NCI-H446 treated with DMSO at 0.1 percent for 48 hours (cell line): ENCODE measurements at regions not wholly inside any gene's neighbourhood (a gene's known extent, or its start where the extent isn't known, plus 50 kb on each side); places are given as distances from the start of the nearest gene placed in this dataset.

Experiments used
- DNase-seq: peaks from one replicate; lab custom pipeline; 2025; lab: John Stamatoyannopoulos, UW

DNA sequence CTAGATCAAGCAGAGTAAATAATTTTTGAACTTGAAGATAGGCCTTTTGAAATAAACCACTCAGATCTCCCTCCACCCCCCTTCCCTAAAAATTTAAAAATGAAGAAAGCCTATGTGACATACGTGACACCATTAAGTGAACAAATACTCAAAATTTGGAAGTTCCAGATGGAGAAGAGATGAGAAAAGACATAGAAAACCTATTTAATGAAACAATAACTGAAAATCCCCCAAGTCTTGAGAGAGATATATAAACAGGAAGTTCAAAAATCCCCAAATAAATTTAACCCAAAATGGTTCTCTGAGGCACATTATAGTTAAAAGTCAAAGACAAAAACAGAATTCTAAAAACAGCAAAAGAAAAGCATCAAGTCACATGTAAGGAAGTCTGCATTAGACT lies 428.6 kb downstream of the PSAT1 start:
- DNase-seq = no peak

DNA sequence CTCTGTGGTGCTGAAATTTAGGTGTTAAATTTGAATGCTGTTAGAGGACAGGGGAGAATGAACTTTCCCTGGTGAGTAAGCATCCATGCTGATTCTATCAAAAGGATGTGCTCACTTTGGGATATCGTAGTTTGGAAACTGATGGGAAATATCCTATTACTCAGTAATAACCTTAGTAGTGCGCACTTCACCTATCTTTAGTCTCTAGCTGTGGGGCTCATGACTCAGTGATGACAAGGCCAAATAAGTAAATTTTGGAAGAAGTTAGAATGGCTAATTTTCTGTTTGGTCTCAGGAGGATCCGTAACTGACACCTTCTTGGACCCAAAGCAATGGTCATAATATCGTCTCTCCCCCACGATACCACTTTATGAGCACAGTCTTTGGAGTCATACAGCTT lies 448.4 kb downstream of the PSAT1 start:
- no peak for DNase-seq

DNA sequence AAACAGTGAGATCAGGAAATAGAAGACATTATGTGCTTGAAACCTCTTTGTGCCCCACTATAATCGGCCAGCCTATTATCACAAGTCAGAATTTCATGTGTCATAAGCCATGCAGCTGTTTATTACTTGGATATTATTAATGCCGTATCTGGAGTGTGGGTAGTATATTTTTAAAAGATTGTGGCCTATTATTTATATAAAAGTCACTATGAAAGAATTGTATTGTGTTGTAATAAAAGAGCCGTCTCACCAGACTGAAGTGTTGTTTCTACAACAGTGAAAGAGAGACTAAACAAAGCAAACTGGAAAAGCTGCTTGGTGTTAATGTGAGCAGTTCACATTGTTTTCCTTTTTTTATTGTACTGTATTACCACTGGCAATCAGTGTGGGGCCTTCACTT lies 449.1 kb downstream of the PSAT1 start:
- DNase-seq = no peak

DNA sequence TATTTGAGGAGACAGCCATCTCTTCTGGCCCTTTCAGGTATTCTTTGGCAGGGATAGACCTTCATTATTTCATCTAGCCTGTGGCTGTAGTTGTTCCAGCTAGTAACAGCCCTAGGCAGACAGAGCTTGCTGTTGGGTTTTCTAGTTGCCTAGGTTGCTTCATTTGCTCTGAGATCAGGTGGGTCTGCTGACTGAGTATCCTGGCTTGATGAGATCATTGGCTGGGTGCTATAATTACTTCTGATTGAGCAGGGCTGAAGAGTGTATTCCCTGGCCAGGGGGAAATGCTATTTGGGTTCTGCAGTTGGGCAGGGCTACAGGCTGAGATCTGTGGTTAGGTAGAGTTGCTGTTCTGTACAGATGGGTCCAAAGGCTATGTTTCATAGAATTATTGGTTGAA lies 456.1 kb downstream of the PSAT1 start:
- DNase-seq = no peak

DNA sequence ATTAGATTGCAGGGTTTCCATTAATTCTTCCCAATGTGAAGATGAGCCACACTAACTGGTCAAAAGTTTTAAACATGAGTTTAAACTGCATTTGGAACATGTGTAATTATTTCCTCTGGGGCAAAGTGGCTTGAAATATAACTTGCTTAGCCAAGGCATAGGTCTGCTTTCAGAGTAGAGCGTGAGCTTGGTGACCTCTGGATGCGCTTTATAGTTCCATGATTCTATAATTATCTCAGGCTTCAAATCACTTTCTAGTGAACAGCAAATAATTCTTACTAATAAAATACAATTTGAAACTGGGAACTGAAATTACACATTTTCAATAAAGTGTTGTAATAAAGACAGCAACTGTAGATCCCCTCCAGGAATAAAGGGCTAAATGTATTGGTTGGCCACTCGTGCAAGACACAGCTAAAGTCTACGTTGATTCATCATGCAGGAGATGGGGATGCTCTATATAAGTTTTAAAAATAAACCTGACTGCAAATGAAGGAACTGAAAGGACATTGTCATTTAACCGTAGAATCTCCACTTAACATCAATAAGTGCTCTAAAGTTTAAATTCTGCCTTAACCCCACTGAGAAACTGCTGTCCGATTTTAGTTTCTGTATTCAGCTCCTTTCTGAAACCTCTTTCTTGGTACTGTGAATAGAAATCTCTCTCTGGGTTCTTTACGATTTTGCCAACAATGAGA lies 460.0 kb downstream of the PSAT1 start:
- no peak for DNase-seq

DNA sequence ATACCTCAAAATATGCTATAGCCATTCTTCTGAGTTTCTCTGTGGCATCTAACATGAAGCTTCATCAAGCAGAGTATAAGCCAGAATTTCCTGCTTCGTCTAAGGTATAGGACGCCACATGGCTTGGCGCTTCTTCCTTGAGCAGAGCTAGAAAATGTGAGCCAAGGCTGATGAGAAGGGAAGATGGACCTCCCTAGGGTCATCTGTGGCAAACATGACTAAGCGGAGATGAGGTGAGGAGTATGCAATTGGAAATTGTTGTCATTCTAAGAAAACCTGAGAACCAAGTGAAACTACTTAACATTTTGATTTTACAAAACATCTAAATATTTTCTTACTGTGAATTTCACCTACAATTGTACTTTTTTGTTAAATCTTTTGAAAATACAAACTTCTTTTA lies 466.5 kb downstream of the PSAT1 start:
- no peak for DNase-seq

DNA sequence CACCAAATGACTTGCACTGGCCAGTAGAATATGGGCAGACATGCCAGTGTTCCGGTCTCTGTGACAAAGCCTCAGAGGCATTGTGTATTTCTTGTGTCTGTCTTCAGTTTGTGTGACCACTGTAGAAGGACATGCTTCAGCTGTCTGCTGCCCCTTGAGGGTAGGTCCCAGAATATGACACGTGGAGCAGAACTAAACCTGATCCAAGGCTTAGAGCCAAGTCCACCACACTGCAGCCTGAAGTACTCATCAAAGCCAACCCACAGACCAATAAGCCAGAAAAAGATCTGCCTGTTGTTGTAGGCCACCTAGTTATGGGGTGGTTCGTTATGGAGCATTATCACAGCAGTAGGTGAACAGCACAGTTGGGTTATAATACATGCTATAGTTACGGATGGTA lies 468.9 kb downstream of the PSAT1 start:
- DNase-seq = no peak

DNA sequence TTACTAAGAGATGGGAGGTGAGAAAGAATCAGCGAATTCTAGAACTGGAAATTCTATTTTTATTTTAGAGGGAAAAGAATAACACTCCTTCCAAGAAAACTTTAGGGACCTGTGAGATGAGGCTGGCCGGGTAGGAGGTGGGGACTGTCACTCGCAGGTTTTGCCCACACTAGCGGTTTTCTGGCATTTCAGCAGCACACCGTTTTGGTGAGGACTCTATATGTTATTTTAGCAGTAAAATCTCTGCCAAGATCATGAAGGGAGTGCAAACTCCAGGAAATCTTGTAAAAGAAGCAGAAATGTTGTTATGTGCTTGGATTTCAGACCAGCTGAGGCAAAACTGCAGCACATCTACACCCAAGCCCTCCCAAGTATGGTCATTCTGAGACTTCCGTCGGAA lies 470.6 kb downstream of the PSAT1 start:
- no peak for DNase-seq

DNA sequence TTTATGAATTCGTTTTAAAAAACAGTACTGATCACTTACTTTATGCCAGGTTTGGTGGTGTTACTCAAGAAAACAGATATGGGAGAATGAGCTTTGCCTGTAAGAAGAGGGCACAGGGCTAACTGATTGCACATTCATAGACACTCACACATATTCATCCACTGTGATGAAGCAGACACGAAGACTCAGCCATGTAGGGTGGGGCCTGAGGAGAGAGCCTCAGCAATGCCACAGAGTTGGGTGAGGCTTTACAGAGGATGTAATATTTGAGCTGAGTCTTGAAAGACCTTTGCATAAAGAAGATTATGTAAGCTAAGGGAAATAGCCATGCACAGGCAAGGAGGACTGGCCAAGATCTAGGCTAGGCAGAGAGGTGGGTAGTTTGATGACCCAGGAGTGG lies 472.8 kb downstream of the PSAT1 start:
- no peak for DNase-seq

DNA sequence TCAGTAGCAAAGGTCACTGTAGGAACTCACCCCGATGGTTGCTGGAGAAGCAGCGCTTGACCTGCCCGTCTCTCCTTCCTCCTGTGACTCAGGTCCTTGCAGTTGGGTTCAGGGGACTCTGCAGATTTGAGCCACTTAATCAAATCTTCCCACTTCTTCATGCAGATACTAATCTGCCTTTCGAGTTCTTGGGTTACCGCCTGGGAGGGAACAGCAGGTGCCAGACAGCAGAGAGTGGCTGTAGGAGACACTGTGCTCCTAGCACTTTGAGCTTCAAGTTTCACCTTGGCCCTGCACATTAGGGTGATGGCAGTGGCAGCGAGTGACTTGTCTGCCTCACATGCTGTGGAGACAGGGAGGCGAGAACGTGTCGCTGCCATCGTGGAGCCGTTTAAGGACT lies 478.3 kb downstream of the PSAT1 start:
- no peak for DNase-seq

DNA sequence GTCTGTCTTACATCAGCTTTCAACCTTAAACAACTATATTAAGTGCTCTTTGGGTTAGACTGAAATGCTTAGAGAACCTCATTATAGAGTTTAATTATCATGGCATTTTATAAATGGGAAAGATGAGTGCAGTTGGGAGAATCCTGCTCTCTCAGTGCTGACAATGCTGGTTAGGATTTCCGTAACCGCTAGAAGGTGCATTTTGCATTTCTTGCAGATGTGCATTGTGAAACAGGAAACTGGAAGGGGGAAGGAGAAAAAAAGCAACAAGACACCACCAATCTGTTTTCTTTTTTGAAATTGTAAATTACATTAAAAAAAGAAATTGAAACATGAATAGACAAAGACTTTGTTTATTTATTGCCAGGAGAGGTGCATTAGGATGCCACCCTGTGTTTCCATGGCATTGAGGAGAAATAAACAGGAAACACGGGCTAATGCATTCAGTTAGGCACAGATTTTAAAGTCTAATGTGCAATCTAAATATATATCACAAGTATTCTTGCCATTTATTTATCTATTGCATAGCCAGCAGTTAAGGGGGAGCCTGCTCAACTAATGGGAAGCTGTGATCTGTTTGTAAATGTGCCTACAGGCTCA lies 478.9 kb downstream of the PSAT1 start:
- no peak for DNase-seq

DNA sequence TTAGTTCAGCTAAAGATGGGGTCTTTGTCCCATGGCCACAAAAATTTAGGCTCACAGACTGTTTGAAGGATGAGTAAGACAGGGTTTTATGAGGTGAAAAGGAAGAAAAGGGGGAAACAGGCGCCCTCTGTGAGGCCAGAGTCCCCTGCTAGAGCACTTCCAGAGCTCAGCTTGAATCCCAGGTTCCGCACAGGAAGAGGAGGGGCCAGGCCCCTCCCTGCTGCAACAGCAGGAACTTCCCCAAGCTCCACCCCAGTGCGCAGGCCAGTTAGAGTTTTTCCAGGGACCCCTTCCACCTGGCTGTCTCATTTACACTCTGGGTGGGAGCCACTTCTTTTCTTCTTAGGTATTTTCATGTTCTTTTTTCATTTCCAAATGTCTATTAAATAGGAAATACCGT lies 480.8 kb downstream of the PSAT1 start:
- DNase-seq = no peak

DNA sequence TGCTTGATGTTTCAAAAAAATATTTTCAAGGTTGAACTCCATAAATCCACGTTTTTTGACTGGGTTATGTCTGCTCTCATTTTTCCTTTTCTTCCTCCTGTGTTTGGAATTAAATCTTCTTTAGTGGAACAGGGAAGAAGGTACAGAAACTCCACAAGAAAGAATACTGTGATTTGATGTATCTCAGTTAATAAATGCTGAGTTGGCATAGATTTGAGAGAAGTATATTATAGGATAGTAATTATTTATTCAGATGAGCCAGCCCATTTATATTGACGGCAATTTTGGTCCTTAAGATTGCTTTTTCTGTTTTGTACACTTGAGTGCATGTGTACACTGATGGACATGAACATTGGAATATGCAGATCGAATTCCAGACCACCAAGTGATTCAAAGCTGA lies 481.4 kb downstream of the PSAT1 start:
- no peak for DNase-seq

DNA sequence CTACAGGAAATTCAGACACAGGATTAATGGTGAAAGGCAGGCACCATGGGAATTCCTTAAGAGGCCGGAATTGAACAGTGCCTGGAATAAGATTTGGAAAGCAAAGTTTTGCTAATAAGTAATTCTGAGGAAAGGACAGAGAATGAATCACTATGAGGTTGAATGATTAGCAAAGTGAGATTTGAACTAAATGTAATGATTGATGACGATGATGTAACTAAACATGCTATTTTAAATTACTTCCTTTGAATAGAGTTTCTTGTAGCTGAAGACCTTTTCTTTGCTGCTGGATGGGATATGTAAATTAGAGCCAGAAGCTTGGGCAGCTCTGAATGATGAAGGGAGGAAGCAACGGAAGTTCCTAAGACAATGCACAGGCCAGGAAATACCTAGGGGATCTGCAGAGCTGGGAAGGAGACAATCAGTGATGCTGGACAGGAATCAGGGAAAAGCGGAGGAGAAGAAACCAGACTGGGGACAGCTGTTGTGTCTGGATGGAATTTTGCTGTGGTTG lies 482.0 kb downstream of the PSAT1 start:
- DNase-seq = no peak

DNA sequence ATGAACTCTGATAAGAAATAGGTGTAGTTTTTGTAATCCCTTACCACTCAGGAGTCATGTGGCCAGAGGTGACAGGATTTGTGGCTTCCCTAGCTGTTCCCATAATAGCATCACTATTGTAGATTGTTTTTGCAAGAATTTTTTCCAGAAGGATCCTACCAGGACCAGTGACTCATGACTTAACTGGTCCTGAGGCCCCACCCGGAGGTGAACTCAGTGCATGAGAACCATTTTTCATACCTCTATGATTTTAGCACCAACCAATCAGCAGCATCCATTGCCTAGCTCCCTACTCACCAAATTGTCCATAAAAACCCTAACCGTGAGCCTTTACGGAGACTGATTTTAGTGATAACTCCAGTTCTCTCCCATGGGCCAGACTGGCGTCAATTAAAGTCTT lies 484.8 kb downstream of the PSAT1 start:
- no peak for DNase-seq

DNA sequence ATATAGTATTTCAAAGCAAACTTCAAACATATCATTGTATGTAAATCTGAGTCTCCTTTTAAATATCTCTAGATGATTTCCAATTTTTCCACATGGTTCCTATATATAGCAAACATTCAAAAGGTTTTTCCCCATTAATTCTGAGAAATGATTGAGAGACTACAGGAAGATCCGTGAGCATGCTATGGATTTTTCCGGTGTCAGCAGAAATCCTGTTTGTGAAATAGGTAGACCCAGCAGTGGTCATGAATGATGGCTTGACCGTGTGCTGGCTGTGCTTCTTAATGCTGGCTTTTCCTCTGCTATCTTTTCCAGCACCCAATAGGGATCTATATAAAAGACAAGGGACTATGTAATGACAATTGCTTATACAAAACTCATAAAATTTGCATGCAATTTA lies 485.3 kb downstream of the PSAT1 start:
- DNase-seq = no peak

DNA sequence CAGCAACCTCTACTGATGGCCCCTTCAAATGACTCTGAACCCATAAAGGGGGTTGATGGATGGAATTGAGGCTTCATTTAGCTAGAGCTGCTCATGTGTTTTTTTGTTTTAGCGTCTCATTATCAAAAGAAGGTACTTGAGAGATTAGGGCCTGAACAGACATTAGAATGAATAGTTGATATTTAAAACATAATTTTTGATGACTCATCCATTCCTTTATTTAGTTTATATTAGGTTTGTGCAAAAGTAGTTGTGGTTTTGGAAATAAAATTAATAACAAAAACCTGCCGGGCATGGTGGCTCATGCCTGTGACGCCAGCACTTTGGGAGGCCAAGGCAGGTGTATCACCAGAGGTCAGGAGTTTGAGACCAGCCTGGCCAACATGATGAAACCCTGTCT lies 485.9 kb downstream of the PSAT1 start:
- no peak for DNase-seq

DNA sequence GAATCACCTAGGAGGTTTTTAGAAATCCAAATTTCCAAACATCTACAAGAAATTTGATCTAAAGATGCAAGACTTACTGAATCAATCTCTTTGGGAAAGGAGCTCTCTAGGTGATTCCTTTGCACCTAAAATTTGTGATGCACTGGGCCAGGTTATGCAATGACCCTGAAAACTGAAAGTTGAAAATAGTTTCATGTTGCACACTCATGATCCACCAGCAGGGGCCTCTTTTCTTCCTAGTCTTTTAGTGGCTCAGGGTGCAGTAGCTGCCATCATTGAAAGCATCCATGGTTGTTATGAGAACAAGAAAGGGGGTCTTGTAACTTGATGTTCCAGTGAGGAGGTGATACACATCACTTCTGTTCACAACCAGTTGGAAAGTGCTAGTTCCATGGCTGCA lies 486.8 kb downstream of the PSAT1 start:
- no peak for DNase-seq

DNA sequence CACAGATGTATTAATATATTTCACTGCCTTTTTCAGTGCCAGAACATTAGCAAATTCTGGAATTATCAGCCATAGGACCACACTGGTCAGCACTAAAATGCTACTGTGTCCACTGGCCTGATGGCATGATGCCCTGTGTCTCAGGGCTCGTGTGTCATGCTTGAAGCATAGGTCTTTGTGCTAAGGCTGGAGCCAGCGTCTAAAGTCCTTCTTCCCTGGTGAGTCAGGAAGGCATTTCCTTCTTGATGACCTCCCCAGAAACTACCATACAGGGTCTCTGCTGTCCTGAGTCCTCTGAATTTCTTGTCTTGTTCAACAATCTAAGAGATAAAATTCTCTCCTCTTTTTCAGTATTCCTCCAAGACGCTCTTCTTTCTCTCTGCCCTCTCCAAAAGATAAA lies 489.9 kb downstream of the PSAT1 start:
- DNase-seq = no peak

DNA sequence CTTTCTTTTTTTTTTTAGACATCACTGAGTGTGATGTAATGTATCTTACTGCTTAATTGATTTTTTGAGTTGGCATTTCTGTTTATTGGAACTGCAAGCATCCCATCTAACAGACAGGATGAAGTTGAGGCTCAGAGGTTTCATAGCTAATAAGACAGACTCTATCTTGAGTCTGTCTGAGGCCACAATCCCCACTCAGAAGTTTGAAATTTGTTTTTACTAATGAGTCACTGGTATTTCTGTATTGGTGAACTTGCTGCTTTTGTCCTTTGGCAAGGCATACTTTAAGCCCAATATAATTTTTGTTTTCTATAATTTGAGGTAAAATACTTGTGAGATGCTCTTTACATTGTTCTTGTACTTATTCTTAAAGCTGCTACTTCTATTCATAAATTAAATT lies 491.2 kb downstream of the PSAT1 start:
- no peak for DNase-seq

DNA sequence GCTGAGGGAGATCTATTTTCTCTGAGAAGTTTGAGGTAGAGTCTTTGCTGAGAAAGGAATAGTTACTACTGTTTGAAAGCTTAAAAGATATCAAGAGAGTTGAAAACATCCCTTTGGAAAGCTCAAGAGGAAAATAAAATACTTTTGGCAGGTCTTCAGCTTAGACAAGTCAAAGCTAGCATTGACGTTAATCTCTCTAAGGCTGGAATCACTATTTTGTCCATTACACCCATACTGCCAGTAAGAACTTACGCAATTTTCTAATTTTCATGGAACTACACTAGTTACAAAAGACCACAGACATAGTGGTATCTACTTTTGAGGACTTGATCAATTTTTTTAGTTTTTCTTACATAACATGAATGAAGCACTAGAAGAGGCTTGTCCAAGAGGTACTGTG lies 494.9 kb downstream of the PSAT1 start:
- DNase-seq = no peak

DNA sequence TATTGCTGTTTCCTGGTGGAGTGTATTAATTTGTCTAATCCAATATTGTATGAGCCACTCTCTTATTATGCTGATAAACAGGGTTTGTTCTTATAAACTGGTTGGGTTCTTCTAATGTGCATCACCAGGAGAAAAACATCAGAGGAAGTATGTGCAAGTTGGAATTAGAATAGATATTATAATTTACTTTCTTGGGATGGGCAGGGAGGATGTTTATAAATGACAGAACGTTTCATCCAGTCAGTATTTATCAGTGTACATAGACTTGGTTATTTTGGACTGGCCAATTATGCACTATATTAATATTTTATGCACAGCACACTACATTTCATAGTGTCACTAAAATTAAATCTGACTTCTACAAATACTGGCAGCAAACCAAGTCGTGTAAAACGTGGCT lies 495.8 kb downstream of the PSAT1 start:
- no peak for DNase-seq

DNA sequence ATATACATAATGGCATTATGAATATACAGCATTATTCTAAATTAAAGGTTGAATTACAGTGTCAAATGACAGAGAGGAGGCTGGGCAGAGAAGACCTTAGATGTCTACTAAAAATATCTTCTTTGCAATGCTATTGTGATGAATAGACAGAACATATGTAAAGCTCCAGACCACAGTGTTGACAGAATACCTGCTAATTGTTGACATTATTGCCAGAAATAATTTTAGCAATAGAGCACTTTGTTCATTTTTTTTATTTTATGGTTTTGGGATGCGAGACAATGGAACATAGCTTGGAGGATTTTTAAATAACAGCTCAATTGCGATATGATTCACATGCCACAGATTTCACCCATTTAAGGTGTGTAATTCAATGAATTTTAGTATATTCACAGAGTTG lies 508.8 kb downstream of the PSAT1 start:
- no peak for DNase-seq

DNA sequence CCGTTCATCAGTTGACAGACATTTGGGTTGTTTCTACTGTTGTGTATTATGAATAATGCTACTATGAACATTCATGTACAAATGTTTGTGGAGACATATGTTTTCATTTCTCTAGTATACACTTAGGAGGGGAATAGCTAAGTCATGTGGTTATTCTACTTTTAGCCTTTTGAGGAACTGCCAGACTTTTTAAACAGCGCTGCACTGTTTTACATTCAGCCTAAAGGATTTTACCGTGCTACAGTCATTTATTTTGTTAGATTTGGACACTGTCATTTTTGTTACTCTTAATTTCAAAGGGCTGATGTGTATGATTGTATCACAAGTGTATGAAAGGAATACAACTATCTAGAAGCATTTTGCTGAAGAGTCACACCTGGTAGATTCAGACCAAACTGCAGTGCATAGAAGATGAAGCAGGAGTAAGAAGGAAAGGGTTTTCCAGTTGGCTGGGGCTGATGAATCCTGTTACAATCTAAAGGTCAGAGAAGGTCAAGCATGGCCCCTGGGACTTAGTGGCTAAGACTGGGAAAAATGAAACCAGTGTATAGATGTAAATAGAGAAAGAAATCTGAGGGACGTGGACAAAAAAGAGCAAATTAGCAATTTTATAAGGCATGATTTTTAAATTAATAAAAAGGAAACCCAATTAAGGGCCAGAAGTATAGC lies 509.7 kb downstream of the PSAT1 start:
- DNase-seq = no peak
